ENCODE measurements at regions not wholly inside any gene's neighbourhood (a gene's known extent, or its start where the extent isn't known, plus 50 kb on each side); places are given as distances from the start of the nearest gene placed in this dataset.

DNA sequence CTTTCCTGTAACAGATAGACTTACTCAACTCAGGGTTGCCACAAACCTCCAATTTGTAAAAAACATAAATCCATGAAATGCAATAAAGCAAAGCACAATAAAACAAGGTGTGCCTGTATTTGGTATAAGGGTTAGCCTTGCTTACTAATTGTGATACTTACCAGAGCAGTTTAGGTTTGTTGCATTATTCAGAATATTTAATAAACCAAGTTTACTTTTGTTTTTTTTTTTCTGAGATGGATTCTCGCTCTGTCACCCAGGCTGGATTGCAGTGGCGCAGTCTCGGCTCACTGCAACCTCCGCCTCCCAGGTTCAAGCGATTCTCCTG lies 79.6 kb downstream of the SEC61G start:
- Histone ChIP-seq H3K4me1 (no peaks in the 10 kb centered on the region), H3K36me3 (no peaks in the 10 kb centered on the region), H3K4me3 (no peak overlapping the region), H3K27ac (no peak overlapping the region), H3K9me3 (no peaks in the 10 kb centered on the region), H3K27me3 (no peaks in the 10 kb centered on the region)
- no peak for TF ChIP-seq POLR2A (IDR thresholded peaks at IDR 0.05)
- TF ChIP-seq, protein P1, sequence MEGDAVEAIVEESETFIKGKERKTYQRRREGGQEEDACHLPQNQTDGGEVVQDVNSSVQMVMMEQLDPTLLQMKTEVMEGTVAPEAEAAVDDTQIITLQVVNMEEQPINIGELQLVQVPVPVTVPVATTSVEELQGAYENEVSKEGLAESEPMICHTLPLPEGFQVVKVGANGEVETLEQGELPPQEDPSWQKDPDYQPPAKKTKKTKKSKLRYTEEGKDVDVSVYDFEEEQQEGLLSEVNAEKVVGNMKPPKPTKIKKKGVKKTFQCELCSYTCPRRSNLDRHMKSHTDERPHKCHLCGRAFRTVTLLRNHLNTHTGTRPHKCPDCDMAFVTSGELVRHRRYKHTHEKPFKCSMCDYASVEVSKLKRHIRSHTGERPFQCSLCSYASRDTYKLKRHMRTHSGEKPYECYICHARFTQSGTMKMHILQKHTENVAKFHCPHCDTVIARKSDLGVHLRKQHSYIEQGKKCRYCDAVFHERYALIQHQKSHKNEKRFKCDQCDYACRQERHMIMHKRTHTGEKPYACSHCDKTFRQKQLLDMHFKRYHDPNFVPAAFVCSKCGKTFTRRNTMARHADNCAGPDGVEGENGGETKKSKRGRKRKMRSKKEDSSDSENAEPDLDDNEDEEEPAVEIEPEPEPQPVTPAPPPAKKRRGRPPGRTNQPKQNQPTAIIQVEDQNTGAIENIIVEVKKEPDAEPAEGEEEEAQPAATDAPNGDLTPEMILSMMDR (IDR thresholded peaks at IDR 0.05) = no peak
- no peak for ATAC-seq
- intact Hi-C loops (cut with DNase I) = no loop called here
- 90 to 95% (median 93%) methylated on average over 5 of the region's 5 CpGs for WGBS, 4 donors
- no peak for DNase-seq

DNA sequence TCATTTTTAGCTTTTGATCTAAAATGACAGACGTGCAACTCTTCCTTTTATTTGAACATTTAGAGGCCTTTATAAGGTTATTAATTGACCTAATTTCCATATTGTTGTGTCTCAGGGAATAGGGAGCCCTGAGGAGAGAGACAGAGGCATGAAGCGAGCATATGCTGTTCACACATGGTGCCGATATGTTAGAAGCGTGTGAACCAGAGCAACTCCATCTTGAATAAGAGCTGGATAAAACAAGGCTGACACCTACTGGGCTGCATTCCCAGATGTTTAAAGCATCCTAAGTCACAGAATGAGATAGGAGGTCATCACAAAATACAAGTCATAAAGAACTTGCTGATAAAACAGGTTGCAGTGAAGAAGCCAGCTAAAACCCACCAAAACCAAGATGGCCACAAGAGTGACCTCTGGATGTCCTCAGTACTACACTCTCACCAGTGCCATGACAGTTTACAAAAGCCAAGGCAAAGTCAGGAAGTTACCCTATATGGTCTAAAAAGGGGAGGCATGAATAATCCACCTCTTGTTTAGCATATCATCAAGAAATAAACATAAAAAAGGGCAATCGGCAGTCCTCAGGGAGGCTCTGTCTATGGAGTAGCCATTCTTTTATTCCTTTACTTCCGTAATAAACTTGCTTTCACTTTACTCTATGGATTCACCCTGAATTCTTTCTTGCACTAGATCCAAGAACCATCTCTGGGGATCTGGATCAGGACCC lies 80.1 kb downstream of the SEC61G start:
- no peaks in the 10 kb centered on the region for H3K36me3 ChIP-seq
- no peak for DNase-seq
- H3K27ac ChIP-seq = no peak overlapping the region
- H3K9me3 ChIP-seq = no peaks in the 10 kb centered on the region
- intact Hi-C loops (cut with DNase I) = no loop called here
- H3K4me3 ChIP-seq = no peak overlapping the region
- TF ChIP-seq POLR2A (IDR thresholded peaks at IDR 0.05) = no peak
- TF ChIP-seq, protein P1 (IDR thresholded peaks at IDR 0.05) = no peak
- no peaks in the 10 kb centered on the region for H3K27me3 ChIP-seq
- H3K4me1 ChIP-seq = no peaks in the 10 kb centered on the region
- WGBS, 4 donors = 78 to 90% (median 85%) methylated on average over 6 of the region's 6 CpGs
- no peak for ATAC-seq

GRCh38 chr7:54674891-54675290 lies 84.1 kb downstream of the SEC61G start:
- H3K27me3 ChIP-seq = no peaks in the 10 kb centered on the region
- DNase-seq (no peak), ATAC-seq (no peak)
- intact Hi-C loops (cut with DNase I) = no loop called here
- no peak for TF ChIP-seq POLR2A (IDR thresholded peaks at IDR 0.05)
- TF ChIP-seq, protein P1 (IDR thresholded peaks at IDR 0.05) = no peak
- WGBS, 4 donors = 89 to 90% (median 89%) methylated on average over 3 of the region's 3 CpGs
- no peak overlapping the region for H3K4me3 ChIP-seq
- no peak overlapping the region for H3K27ac ChIP-seq
- H3K9me3 ChIP-seq = no peaks in the 10 kb centered on the region
- H3K36me3 ChIP-seq = no peaks in the 10 kb centered on the region
- H3K4me1 ChIP-seq = no peaks in the 10 kb centered on the region

- H3K9me3 ChIP-seq = no peaks in the 10 kb centered on the region
- H3K4me1 ChIP-seq = no peaks in the 10 kb centered on the region
- peaks cover 0 to 4% (median 0%) of the 10 kb centered on the region in 9 donors for H3K27me3 ChIP-seq
- no peak overlapping the region for H3K4me3 ChIP-seq
- intact Hi-C loops (cut with DNase I) = no loop called here
- H3K27ac ChIP-seq = no peak overlapping the region
- H3K36me3 ChIP-seq = no peaks in the 10 kb centered on the region
- ATAC-seq (no peak), DNase-seq (no peak)
- WGBS, 4 donors = 71 to 91% (median 77%) methylated on average over 4 of the region's 4 CpGs
- no peak for TF ChIP-seq POLR2A (IDR thresholded peaks at IDR 0.05)
- TF ChIP-seq, protein P1 (IDR thresholded peaks at IDR 0.05) = no peak
Measured at GRCh38 chr7:54672519-54672918, 86.5 kb downstream of the SEC61G start.
